ENCODE measurements at regions not wholly inside any gene's neighbourhood (a gene's known extent, or its start where the extent isn't known, plus 50 kb on each side); places are given as distances from the start of the nearest gene placed in this dataset.

- H3K9ac ChIP-seq (ENCODE audit: low read depth in 1 of 2, low read length in 2 of 2): no peak overlapping the region
- no peak overlapping the region for H3K27ac ChIP-seq (ENCODE audit: low read depth in 2 of 2, low read length in 2 of 2)
- H3K4me3 ChIP-seq (ENCODE audit: low read length in 2 of 2): no peak overlapping the region
- no peaks in the 10 kb centered on the region for H3K36me3 ChIP-seq (ENCODE audit: control insufficient read depth in 2 of 2, insufficient read depth in 2 of 2, low read length in 2 of 2)
- H3K27me3 ChIP-seq (ENCODE audit: control insufficient read depth in 2 of 2, insufficient read depth in 2 of 2, low read length in 2 of 2): peaks cover 0 to 4% of the 10 kb centered on the region in 2 donors
- H3K4me1 ChIP-seq (ENCODE audit: control insufficient read depth in 2 of 2, insufficient read depth in 2 of 2, low read length in 2 of 2): no peaks in the 10 kb centered on the region
- no peaks in the 10 kb centered on the region for H3K9me3 ChIP-seq (ENCODE audit: control insufficient read depth in 2 of 2, low read length in 2 of 2)
Measured at GRCh38 chr9:129522351-129522750, 98.5 kb downstream of the C9orf50 start.

- no peaks in the 10 kb centered on the region for H3K9me3 ChIP-seq (ENCODE audit: control insufficient read depth in 2 of 2, low read length in 2 of 2)
- no peak overlapping the region for H3K4me3 ChIP-seq (ENCODE audit: low read length in 2 of 2)
Measured at GRCh38 chr9:129520082-129520481, 100.8 kb downstream of the C9orf50 start.

GRCh38 chr9:129518074-129518473 lies 102.8 kb downstream of the C9orf50 start:
- no peak overlapping the region for H3K27ac ChIP-seq (ENCODE audit: low read depth in 2 of 2, low read length in 2 of 2)
- H3K4me3 ChIP-seq (ENCODE audit: low read length in 2 of 2): no peak overlapping the region
- peaks cover 3 to 4% of the 10 kb centered on the region in 2 donors for H3K9me3 ChIP-seq (ENCODE audit: control insufficient read depth in 2 of 2, low read length in 2 of 2)
- H3K36me3 ChIP-seq (ENCODE audit: control insufficient read depth in 2 of 2, insufficient read depth in 2 of 2, low read length in 2 of 2): no peaks in the 10 kb centered on the region
- H3K27me3 ChIP-seq (ENCODE audit: control insufficient read depth in 2 of 2, insufficient read depth in 2 of 2, low read length in 2 of 2): no peaks in the 10 kb centered on the region
- H3K4me1 ChIP-seq (ENCODE audit: control insufficient read depth in 2 of 2, insufficient read depth in 2 of 2, low read length in 2 of 2): no peaks in the 10 kb centered on the region
- no peak overlapping the region for H3K9ac ChIP-seq (ENCODE audit: low read depth in 1 of 2, low read length in 2 of 2)

More at GRCh38 chr9:129520082-129520481, 100.8 kb downstream of the C9orf50 start:
- Histone ChIP-seq H3K36me3 (ENCODE audit: control insufficient read depth in 2 of 2, insufficient read depth in 2 of 2, low read length in 2 of 2) (no peaks in the 10 kb centered on the region), H3K9ac (ENCODE audit: low read depth in 1 of 2, low read length in 2 of 2) (no peak overlapping the region), H3K27me3 (ENCODE audit: control insufficient read depth in 2 of 2, insufficient read depth in 2 of 2, low read length in 2 of 2) (no peaks in the 10 kb centered on the region), H3K4me1 (ENCODE audit: control insufficient read depth in 2 of 2, insufficient read depth in 2 of 2, low read length in 2 of 2) (no peaks in the 10 kb centered on the region), H3K27ac (ENCODE audit: low read depth in 2 of 2, low read length in 2 of 2) (no peak overlapping the region)

- H3K9me3 ChIP-seq (ENCODE audit: control insufficient read depth in 2 of 2, low read length in 2 of 2): peaks cover 3 to 4% of the 10 kb centered on the region in 2 donors
- H3K27ac ChIP-seq (ENCODE audit: low read depth in 2 of 2, low read length in 2 of 2): no peak overlapping the region
- no peak overlapping the region for H3K9ac ChIP-seq (ENCODE audit: low read depth in 1 of 2, low read length in 2 of 2)
- no peak overlapping the region for H3K4me3 ChIP-seq (ENCODE audit: low read length in 2 of 2)
- H3K36me3 ChIP-seq (ENCODE audit: control insufficient read depth in 2 of 2, insufficient read depth in 2 of 2, low read length in 2 of 2): no peaks in the 10 kb centered on the region
- H3K4me1 ChIP-seq (ENCODE audit: control insufficient read depth in 2 of 2, insufficient read depth in 2 of 2, low read length in 2 of 2): no peaks in the 10 kb centered on the region
- H3K27me3 ChIP-seq (ENCODE audit: control insufficient read depth in 2 of 2, insufficient read depth in 2 of 2, low read length in 2 of 2): no peaks in the 10 kb centered on the region
Measured at GRCh38 chr9:129517006-129517405, 103.9 kb downstream of the C9orf50 start.

GRCh38 chr9:129514891-129515290 lies 106.0 kb downstream of the C9orf50 start:
- H3K4me1 ChIP-seq (ENCODE audit: control insufficient read depth in 2 of 2, insufficient read depth in 2 of 2, low read length in 2 of 2): no peaks in the 10 kb centered on the region
- peaks cover 0 to 2% of the 10 kb centered on the region in 2 donors for H3K27me3 ChIP-seq (ENCODE audit: control insufficient read depth in 2 of 2, insufficient read depth in 2 of 2, low read length in 2 of 2)
- no peak overlapping the region for H3K27ac ChIP-seq (ENCODE audit: low read depth in 2 of 2, low read length in 2 of 2)
- H3K36me3 ChIP-seq (ENCODE audit: control insufficient read depth in 2 of 2, insufficient read depth in 2 of 2, low read length in 2 of 2): no peaks in the 10 kb centered on the region
- H3K9ac ChIP-seq (ENCODE audit: low read depth in 1 of 2, low read length in 2 of 2): no peak overlapping the region
- no peak overlapping the region for H3K4me3 ChIP-seq (ENCODE audit: low read length in 2 of 2)
- H3K9me3 ChIP-seq (ENCODE audit: control insufficient read depth in 2 of 2, low read length in 2 of 2): peaks cover 3 to 4% of the 10 kb centered on the region in 2 donors

GRCh38 chr9:129514497-129514867 lies 106.4 kb downstream of the C9orf50 start:
- Histone ChIP-seq H3K9ac (ENCODE audit: low read depth in 1 of 2, low read length in 2 of 2) (no peak overlapping the region), H3K4me1 (ENCODE audit: control insufficient read depth in 2 of 2, insufficient read depth in 2 of 2, low read length in 2 of 2) (no peaks in the 10 kb centered on the region), H3K9me3 (ENCODE audit: control insufficient read depth in 2 of 2, low read length in 2 of 2) (peaks cover 3 to 4% of the 10 kb centered on the region in 2 donors), H3K36me3 (ENCODE audit: control insufficient read depth in 2 of 2, insufficient read depth in 2 of 2, low read length in 2 of 2) (no peaks in the 10 kb centered on the region), H3K4me3 (ENCODE audit: low read length in 2 of 2) (no peak overlapping the region), H3K27me3 (ENCODE audit: control insufficient read depth in 2 of 2, insufficient read depth in 2 of 2, low read length in 2 of 2) (peaks cover 0 to 2% of the 10 kb centered on the region in 2 donors), H3K27ac (ENCODE audit: low read depth in 2 of 2, low read length in 2 of 2) (no peak overlapping the region)

- peaks cover 3 to 4% of the 10 kb centered on the region in 2 donors for H3K9me3 ChIP-seq (ENCODE audit: control insufficient read depth in 2 of 2, low read length in 2 of 2)
- H3K4me3 ChIP-seq (ENCODE audit: low read length in 2 of 2): no peak overlapping the region
- H3K27ac ChIP-seq (ENCODE audit: low read depth in 2 of 2, low read length in 2 of 2): no peak overlapping the region
- H3K27me3 ChIP-seq (ENCODE audit: control insufficient read depth in 2 of 2, insufficient read depth in 2 of 2, low read length in 2 of 2): peaks cover 0 to 2% of the 10 kb centered on the region in 2 donors
- H3K9ac ChIP-seq (ENCODE audit: low read depth in 1 of 2, low read length in 2 of 2): no peak overlapping the region
- H3K36me3 ChIP-seq (ENCODE audit: control insufficient read depth in 2 of 2, insufficient read depth in 2 of 2, low read length in 2 of 2): no peaks in the 10 kb centered on the region
- no peaks in the 10 kb centered on the region for H3K4me1 ChIP-seq (ENCODE audit: control insufficient read depth in 2 of 2, insufficient read depth in 2 of 2, low read length in 2 of 2)
Measured at GRCh38 chr9:129513856-129514496, 106.9 kb downstream of the C9orf50 start.

- H3K27me3 ChIP-seq (ENCODE audit: control insufficient read depth in 2 of 2, insufficient read depth in 2 of 2, low read length in 2 of 2): peaks cover 0 to 2% of the 10 kb centered on the region in 2 donors
- no peak overlapping the region for H3K4me3 ChIP-seq (ENCODE audit: low read length in 2 of 2)
- H3K9ac ChIP-seq (ENCODE audit: low read depth in 1 of 2, low read length in 2 of 2): no peak overlapping the region
- peaks cover 3 to 4% of the 10 kb centered on the region in 2 donors for H3K9me3 ChIP-seq (ENCODE audit: control insufficient read depth in 2 of 2, low read length in 2 of 2)
- no peaks in the 10 kb centered on the region for H3K36me3 ChIP-seq (ENCODE audit: control insufficient read depth in 2 of 2, insufficient read depth in 2 of 2, low read length in 2 of 2)
- no peak overlapping the region for H3K27ac ChIP-seq (ENCODE audit: low read depth in 2 of 2, low read length in 2 of 2)
- no peaks in the 10 kb centered on the region for H3K4me1 ChIP-seq (ENCODE audit: control insufficient read depth in 2 of 2, insufficient read depth in 2 of 2, low read length in 2 of 2)
Measured at GRCh38 chr9:129513282-129513681, 107.6 kb downstream of the C9orf50 start.

- Histone ChIP-seq H3K27ac (ENCODE audit: low read depth in 2 of 2, low read length in 2 of 2) (no peak overlapping the region), H3K9me3 (ENCODE audit: control insufficient read depth in 2 of 2, low read length in 2 of 2) (peaks cover 3 to 4% of the 10 kb centered on the region in 2 donors), H3K27me3 (ENCODE audit: control insufficient read depth in 2 of 2, insufficient read depth in 2 of 2, low read length in 2 of 2) (peaks cover 0 to 2% of the 10 kb centered on the region in 2 donors), H3K36me3 (ENCODE audit: control insufficient read depth in 2 of 2, insufficient read depth in 2 of 2, low read length in 2 of 2) (no peaks in the 10 kb centered on the region), H3K9ac (ENCODE audit: low read depth in 1 of 2, low read length in 2 of 2) (no peak overlapping the region), H3K4me1 (ENCODE audit: control insufficient read depth in 2 of 2, insufficient read depth in 2 of 2, low read length in 2 of 2) (no peaks in the 10 kb centered on the region), H3K4me3 (ENCODE audit: low read length in 2 of 2) (no peak overlapping the region)
Measured at GRCh38 chr9:129511285-129511900, 109.5 kb downstream of the C9orf50 start.

GRCh38 chr9:129509533-129509928 lies 111.4 kb downstream of the C9orf50 start:
- Histone ChIP-seq H3K27me3 (ENCODE audit: control insufficient read depth in 2 of 2, insufficient read depth in 2 of 2, low read length in 2 of 2) (peaks cover 0 to 2% of the 10 kb centered on the region in 2 donors), H3K9me3 (ENCODE audit: control insufficient read depth in 2 of 2, low read length in 2 of 2) (peaks cover 3 to 4% of the 10 kb centered on the region in 2 donors), H3K27ac (ENCODE audit: low read depth in 2 of 2, low read length in 2 of 2) (no peak overlapping the region), H3K4me1 (ENCODE audit: control insufficient read depth in 2 of 2, insufficient read depth in 2 of 2, low read length in 2 of 2) (no peaks in the 10 kb centered on the region), H3K9ac (ENCODE audit: low read depth in 1 of 2, low read length in 2 of 2) (no peak overlapping the region), H3K36me3 (ENCODE audit: control insufficient read depth in 2 of 2, insufficient read depth in 2 of 2, low read length in 2 of 2) (no peaks in the 10 kb centered on the region), H3K4me3 (ENCODE audit: low read length in 2 of 2) (no peak overlapping the region)
